Kidney (tissue), 13 donors: ENCODE measurements at regions not wholly inside any gene's neighbourhood (a gene's known extent, or its start where the extent isn't known, plus 50 kb on each side); places are given as distances from the start of the nearest gene placed in this dataset.

Experiments used
- DNase-seq, 5 donors: peaks; one replicate each; pipeline ENCODE4 v3.0.0-alpha.2; 2013 to 2020
- FAIRE-seq: peaks from 2 replicates; lab custom pipeline; 2012; peaks lifted over from hg19 to GRCh38; lab: Jason Lieb, UNC
- H3K27ac ChIP-seq, 2 donors: one replicate each; pipeline ENCODE4 v1.7.0; 2013; ENCODE audit warnings: low read depth in 2 of 2, low read length in 2 of 2, inconsistent platforms in 1 of 2
- H3K27me3 ChIP-seq: one replicate; pipeline ENCODE4 v1.7.1; 2013; ENCODE audit warnings: low read length, inconsistent platforms; ENCODE audit not compliant: control insufficient read depth, insufficient read depth
- H3K36me3 ChIP-seq, 3 donors: one replicate each; pipeline versions ENCODE4 v1.7.0 to v1.7.1; 2013; ENCODE audit warnings: low read length in 3 of 3, control low read depth in 1 of 3, inconsistent platforms in 1 of 3; ENCODE audit not compliant: insufficient read depth in 3 of 3, control insufficient read depth in 2 of 3
- H3K4me1 ChIP-seq, 3 donors: one replicate each; pipeline versions ENCODE4 v1.7.0 to v1.7.1; 2013; ENCODE audit warnings: low read length in 3 of 3, inconsistent platforms in 1 of 3, low read depth in 1 of 3; ENCODE audit not compliant: control insufficient read depth in 2 of 3, insufficient read depth in 2 of 3
- H3K4me3 ChIP-seq, 3 donors: one replicate each; pipeline versions ENCODE4 v1.7.0 to v1.8.1; 2013; ENCODE audit warnings: low read length in 3 of 3, control low read depth in 1 of 3, inconsistent platforms in 1 of 3
- H3K9ac ChIP-seq, 3 donors: one replicate each; pipeline versions ENCODE4 v1.7.0 to v1.7.1; 2013; ENCODE audit warnings: low read length in 3 of 3, control low read depth in 1 of 3, inconsistent platforms in 1 of 3
- H3K9me3 ChIP-seq, 3 donors: one replicate each; pipeline versions ENCODE4 v1.7.0 to v1.7.1; 2013; ENCODE audit warnings: low read length in 3 of 3, control low read depth in 1 of 3, inconsistent platforms in 1 of 3; ENCODE audit not compliant: control insufficient read depth in 2 of 3, insufficient read depth in 1 of 3
- intact Hi-C: fragments of 100-400 bp; cut with DNase I; formaldehyde crosslinking; loops from one replicate; pipeline ENCODE4 v1.11.1; 2022
- TF ChIP-seq, protein P1 (sequence below): IDR thresholded peaks from 3 replicates; pipeline ENCODE4 v1.5.1; 2012; ENCODE audit warnings: mild to moderate bottlenecking, moderate library complexity, borderline replicate concordance; ENCODE audit not compliant: insufficient read depth; ENCODE audit errors: extremely low read depth
- donor health status: control.
- donor health status: control.
- donor health status: control.
- donor health status: control.
- donor health status: control.
- donor health status: DM: yes; HTN: yes; CAD: no.
- donor health status: Normal renal cell carcinoma (clear cell type).

DNA sequence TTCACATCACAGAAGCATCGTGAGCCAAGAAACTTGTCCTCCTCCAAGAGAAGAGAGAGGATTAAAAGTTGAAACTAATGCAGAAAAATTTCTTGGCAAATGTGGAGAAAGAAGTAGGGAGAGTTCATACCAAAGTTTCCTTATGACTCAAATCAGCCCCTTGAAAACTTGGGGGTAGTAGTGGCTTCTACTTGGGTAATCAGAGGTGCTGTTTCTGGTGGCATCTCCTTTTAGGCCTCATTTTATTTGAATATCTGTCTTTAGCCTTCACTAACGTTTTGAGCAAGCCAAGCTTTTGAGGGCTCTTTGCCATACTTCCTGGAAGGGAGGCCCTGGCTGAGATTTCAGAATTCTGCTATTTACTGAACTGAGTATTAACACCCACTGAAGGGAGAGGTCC lies 515.3 kb upstream of the MEX3C start:
- FAIRE-seq = no peak
- H3K27me3 ChIP-seq = no peaks in the 10 kb centered on the region
- intact Hi-C loops = no loop called here
- H3K9me3 ChIP-seq = peaks cover 0 to 8% (median 0%) of the 10 kb centered on the region in 3 donors
- DNase-seq = no peak
- no peak overlapping the region for H3K9ac ChIP-seq
- TF ChIP-seq, protein P1, sequence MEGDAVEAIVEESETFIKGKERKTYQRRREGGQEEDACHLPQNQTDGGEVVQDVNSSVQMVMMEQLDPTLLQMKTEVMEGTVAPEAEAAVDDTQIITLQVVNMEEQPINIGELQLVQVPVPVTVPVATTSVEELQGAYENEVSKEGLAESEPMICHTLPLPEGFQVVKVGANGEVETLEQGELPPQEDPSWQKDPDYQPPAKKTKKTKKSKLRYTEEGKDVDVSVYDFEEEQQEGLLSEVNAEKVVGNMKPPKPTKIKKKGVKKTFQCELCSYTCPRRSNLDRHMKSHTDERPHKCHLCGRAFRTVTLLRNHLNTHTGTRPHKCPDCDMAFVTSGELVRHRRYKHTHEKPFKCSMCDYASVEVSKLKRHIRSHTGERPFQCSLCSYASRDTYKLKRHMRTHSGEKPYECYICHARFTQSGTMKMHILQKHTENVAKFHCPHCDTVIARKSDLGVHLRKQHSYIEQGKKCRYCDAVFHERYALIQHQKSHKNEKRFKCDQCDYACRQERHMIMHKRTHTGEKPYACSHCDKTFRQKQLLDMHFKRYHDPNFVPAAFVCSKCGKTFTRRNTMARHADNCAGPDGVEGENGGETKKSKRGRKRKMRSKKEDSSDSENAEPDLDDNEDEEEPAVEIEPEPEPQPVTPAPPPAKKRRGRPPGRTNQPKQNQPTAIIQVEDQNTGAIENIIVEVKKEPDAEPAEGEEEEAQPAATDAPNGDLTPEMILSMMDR = no peak
- no peak overlapping the region for H3K27ac ChIP-seq
- no peak overlapping the region for H3K4me3 ChIP-seq
- H3K4me1 ChIP-seq = no peaks in the 10 kb centered on the region
- H3K36me3 ChIP-seq = no peaks in the 10 kb centered on the region

DNA sequence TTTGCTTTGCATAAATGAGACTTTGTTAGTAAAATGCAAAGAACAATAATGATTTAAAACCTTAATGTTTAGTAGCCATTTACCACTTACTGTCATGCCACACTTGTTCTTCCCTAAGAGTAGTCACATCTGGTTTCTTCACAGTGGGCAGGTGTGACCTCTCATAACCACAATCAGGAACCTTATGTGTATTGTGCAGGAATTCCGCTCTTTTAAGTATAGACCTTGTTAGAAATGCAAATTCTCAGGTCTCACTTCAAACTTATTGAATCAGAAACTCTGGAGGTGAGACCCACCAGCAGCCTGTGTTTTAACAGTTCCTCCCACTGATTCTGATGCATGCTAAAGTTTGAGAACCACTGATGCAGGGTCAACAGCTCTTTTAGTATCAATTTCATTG lies 518.8 kb upstream of the MEX3C start:
- FAIRE-seq (no peak), DNase-seq (no peak)
- intact Hi-C loops = no loop called here
- H3K9ac ChIP-seq = no peak overlapping the region
- H3K36me3 ChIP-seq = no peaks in the 10 kb centered on the region
- no peak overlapping the region for H3K4me3 ChIP-seq
- no peaks in the 10 kb centered on the region for H3K27me3 ChIP-seq
- no peaks in the 10 kb centered on the region for H3K4me1 ChIP-seq
- TF ChIP-seq, protein P1 = no peak
- H3K27ac ChIP-seq = no peak overlapping the region
- H3K9me3 ChIP-seq = peaks cover 0 to 8% (median 0%) of the 10 kb centered on the region in 3 donors

DNA sequence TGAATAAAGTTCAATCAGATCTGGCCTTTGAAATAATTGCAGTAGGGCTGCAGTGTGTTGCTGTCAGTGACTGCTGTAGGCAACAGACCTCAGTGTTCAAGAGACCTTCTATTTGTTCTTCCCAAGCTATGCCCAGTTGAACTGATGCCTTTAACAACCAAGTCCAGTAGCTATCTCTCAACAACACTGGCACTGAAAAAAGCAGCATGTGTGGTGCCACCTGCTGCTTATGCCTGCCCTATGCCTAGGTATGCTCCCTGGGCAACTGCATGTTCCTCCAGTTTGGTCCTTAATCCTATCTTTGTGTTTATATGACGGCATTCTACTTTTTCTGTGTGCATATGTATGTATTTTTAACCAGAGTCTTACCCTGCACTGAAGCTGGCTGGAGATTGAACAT lies 523.9 kb upstream of the MEX3C start:
- Histone ChIP-seq H3K9me3 (no peaks in the 10 kb centered on the region), H3K9ac (no peak overlapping the region), H3K27ac (no peak overlapping the region), H3K36me3 (no peaks in the 10 kb centered on the region), H3K27me3 (no peaks in the 10 kb centered on the region), H3K4me3 (no peak overlapping the region), H3K4me1 (no peaks in the 10 kb centered on the region)
- TF ChIP-seq, protein P1 = no peak
- DNase-seq (no peak), FAIRE-seq (no peak)
- intact Hi-C loops = no loop called here

DNA sequence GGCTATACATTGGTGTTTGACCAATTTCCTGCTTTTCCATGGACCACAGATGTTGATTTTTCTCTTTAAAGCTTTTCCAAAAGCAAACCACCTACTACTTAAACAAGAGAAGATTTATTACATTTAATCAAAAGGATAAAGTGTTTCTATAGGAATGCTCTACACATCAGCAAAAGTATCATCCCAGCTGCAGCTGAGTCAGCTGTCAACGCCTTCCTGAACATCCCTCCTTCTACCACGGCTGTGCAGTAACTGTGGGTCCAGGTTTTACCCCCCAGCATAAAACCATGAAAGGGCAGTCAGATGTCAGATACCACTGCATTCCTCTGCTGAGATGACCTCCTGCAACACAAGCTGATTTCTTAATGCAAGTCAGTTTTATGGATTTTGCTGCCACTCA lies 524.5 kb upstream of the MEX3C start:
- no peaks in the 10 kb centered on the region for H3K4me1 ChIP-seq
- FAIRE-seq (no peak), DNase-seq (peak in 2 of 5 donors; percentile 13 to 24)
- H3K27ac ChIP-seq = no peak overlapping the region
- no peaks in the 10 kb centered on the region for H3K27me3 ChIP-seq
- intact Hi-C loops = no loop called here
- H3K9ac ChIP-seq = no peak overlapping the region
- H3K4me3 ChIP-seq = no peak overlapping the region
- TF ChIP-seq, protein P1 = no peak
- H3K9me3 ChIP-seq = no peaks in the 10 kb centered on the region
- no peaks in the 10 kb centered on the region for H3K36me3 ChIP-seq
